D721Med (cell line): ENCODE measurements at regions not wholly inside any gene's neighbourhood (a gene's known extent, or its start where the extent isn't known, plus 50 kb on each side); places are given as distances from the start of the nearest gene placed in this dataset.

Source experiments
- DNase-seq: peaks from one replicate; pipeline ENCODE4 v3.0.0; 2011; ENCODE audit warnings: low spot score; ENCODE audit not compliant: insufficient read length
- FAIRE-seq: peaks from 2 replicates; lab custom pipeline; 2011; peaks lifted over from hg19 to GRCh38; lab: Jason Lieb, UNC
- TF ChIP-seq, protein P1 (sequence below): IDR thresholded peaks from 2 replicates; pipeline ENCODE4 v1.5.1; 2012; ENCODE audit warnings: mild to moderate bottlenecking, control low read depth; ENCODE audit not compliant: insufficient read depth; ENCODE audit errors: missing control alignments

DNA sequence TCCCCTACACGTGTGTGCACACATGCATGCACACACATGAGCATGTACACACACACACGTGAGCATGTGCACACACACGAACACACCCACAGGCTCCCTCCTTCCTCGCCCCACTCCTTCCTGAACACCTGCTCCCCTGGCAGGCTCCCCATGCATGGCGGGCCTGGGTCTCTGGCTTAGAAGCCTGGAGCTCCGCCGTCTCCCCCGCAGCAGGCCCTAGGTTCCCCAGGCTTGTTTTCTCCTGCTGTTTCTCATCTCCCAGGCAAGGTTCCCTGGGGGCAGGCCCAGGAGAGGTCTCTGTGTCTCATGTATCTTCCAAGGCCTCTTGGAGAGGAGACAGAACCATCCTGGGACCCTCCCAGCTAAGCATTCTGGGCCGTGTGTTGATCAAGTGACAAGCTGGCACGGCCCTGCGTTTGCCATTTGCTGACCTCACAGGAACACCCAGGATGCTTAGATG is 202.3 kb upstream of the CIBAR2 start:
- FAIRE-seq, result no peak
- no peak for DNase-seq
- TF ChIP-seq, protein P1, sequence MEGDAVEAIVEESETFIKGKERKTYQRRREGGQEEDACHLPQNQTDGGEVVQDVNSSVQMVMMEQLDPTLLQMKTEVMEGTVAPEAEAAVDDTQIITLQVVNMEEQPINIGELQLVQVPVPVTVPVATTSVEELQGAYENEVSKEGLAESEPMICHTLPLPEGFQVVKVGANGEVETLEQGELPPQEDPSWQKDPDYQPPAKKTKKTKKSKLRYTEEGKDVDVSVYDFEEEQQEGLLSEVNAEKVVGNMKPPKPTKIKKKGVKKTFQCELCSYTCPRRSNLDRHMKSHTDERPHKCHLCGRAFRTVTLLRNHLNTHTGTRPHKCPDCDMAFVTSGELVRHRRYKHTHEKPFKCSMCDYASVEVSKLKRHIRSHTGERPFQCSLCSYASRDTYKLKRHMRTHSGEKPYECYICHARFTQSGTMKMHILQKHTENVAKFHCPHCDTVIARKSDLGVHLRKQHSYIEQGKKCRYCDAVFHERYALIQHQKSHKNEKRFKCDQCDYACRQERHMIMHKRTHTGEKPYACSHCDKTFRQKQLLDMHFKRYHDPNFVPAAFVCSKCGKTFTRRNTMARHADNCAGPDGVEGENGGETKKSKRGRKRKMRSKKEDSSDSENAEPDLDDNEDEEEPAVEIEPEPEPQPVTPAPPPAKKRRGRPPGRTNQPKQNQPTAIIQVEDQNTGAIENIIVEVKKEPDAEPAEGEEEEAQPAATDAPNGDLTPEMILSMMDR, result no peak

DNA sequence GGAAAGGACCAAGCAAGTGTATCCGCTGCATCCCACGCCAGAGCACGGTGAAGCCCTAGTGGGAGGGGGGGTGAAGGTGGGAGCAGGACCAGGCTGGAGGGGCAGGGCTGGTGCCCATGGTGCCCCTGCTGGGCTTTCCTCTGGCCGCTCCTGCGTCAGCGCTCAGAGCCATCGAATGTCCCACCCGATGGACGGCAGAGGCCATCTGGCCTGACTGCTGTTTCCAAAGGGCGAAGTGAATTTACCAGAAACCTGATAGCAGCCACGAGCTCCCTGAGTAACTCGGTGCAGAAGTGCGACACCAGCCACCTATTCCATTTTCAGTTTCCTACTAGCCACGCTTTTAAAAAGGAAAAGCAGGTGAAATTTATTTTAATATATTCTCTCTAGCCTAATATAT is 203.6 kb upstream of the CIBAR2 start:
- TF ChIP-seq, protein P1, result no peak
- FAIRE-seq, result no peak
- DNase-seq, result no peak

DNA sequence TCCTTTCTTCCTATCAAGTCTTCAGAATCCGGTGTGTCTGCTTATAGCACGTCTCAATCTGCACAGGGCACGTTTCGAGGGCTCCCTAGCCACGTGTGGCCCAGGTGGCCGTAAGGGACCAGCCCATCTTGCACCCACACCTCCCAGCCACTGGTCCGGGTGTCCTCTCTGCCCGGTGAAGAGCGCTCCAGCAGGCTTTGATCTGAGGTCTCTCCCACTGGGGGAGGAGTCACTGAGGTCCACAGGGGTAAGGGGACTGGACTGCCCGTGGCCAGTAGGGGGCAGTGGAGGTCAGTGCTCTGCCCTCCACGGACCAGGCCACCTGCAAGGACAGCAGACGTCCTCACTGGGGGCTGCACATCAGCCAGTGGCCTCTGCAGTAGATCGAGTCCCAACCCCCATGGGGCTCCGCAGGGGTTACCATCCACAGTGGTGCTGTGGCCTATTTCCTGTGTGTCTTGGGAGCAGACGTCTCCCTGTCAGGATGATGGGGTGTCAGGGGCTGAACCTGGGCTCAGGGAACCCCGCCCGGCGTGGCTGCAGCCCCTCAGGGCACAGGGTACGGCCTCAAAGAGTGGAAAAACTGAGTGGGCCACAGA is 204.1 kb upstream of the CIBAR2 start:
- FAIRE-seq (no peak), DNase-seq (peak; percentile 40)
- TF ChIP-seq, protein P1, result peak; percentile 76

DNA sequence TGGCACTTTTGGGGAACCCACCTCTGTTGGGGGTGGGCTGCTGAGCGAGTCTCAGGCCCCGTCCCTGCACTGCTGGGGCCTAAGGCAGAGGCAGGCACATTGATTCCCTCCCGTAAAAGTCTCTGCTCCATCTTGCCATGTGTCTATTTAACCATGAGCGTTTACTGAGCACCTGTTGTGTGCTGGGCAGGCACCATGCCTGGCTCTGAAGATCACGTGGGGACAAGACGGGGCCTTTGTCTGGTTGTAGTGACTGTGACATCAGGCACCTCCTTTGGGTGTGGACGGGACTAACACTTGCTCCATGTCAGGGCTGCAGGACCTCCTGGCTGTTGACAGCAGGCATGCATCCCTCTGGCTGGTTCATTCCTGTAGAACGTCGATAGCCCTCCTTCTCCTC is 204.7 kb upstream of the CIBAR2 start:
- TF ChIP-seq, protein P1, result no peak
- no peak for FAIRE-seq

DNA sequence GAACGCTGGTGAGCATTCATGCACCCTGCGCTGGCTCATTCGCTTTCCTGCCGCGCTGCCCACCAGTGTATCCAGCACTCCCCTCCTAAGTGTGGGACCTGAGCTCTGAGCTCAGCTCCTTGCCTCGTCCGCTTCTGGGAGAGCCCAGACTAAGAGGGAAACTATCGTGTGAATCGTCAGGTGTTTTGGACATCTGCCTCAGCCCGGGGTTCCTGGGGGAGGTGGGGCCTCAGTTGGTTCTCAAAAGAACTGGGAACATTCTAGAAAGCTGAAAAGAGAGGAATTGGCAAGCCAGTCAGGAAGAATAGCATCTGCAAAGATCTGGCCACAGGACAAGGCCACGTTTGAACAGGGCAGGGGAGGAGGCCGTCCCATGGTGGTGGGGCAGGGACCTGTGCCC is 205.4 kb upstream of the CIBAR2 start:
- no peak for DNase-seq
- no peak for FAIRE-seq
- TF ChIP-seq, protein P1, result no peak

More for the DNA sequence above, 204.7 kb upstream of the CIBAR2 start:
- no peak for DNase-seq

DNA sequence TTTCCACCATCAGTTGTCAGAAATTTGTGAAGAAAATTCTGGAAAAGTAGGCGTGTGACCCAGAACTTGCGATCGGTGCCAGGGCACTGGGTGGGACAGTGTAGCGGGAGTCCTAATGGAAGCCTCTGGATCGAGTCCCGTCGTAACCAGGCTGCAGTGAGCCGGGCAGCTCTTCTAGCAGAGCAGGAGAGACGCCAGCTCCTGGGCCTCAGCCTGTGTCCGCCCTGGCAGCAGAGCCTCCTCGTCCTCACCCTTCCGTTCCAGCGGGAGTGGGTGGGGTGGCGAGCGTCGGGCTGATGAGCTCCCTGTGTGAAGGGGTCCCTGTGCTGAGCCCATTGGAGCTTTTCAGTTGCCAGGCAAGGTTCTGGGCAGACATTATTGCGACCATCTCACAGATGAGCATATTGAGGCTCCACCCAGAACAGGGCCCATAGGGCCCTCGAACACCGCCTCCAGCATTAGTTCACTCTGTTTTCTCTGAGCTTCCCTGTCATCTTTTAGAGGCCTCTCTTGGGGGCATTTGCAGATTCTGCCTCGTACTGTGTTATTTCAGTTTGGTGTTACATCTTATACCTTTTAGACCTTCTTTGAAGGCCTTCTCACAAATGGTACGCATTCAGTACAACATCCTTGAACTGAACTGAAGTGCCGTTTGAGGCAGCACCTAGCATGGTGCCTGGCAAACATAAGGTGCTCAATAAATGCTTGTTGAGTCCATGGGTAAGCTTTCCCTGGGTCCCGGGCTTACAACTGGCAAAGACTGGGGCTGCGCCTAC is 207.1 kb upstream of the CIBAR2 start:
- TF ChIP-seq, protein P1, result no peak
- DNase-seq (no peak), FAIRE-seq (no peak)

DNA sequence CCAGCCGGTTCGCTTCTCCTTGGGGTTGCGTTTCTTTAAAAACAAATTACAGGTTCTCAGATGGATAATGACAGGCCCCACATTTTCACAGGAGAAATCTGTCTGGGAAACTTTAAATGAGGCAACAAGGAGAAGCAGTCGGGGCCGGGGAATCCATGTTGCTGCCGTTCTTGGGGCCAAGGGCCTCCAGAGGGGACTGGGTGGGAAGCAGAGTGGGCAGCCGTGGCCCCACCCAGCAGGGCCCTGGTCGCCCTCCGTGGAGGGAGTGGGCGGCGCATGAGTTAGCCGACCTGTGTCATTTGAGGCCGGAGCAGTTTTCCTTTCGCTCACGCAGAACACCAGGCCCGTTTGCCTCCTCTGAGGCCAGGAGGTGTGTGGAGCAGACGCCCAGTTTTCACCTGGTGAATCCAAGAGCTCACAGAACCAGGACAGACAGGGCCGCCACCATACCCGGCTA is 207.7 kb upstream of the CIBAR2 start:
- TF ChIP-seq, protein P1, result no peak
- FAIRE-seq (no peak), DNase-seq (no peak)
